ENCODE measurements at regions not wholly inside any gene's neighbourhood (a gene's known extent, or its start where the extent isn't known, plus 50 kb on each side); places are given as distances from the start of the nearest gene placed in this dataset.

- no peaks in the 10 kb centered on the region for H3K27me3 ChIP-seq (ENCODE audit: control insufficient read depth in 4 of 4, insufficient read depth in 4 of 4, low read length in 3 of 4)
- no peak overlapping the region for H3K27ac ChIP-seq (ENCODE audit: low read depth in 1 of 2, low read length in 2 of 2)
- TF ChIP-seq FOXA2 (IDR thresholded peaks at IDR 0.05) (no peak), RXRA (IDR thresholded peaks at IDR 0.05) (no peak), TAF1 (conservative IDR thresholded peaks at IDR 0.05) (no peak), NR2F2 (IDR thresholded peaks at IDR 0.05) (no peak), SP1 (IDR thresholded peaks at IDR 0.05) (no peak), GABPA (IDR thresholded peaks at IDR 0.05 in 1 of 2, conservative IDR thresholded peaks at IDR 0.05 in 1 of 2) (no peak), RAD21 (IDR thresholded peaks at IDR 0.05) (no peak), HNF4A (conservative IDR thresholded peaks at IDR 0.05) (no peak), JUND (IDR thresholded peaks at IDR 0.05) (no peak), FOXA1 (IDR thresholded peaks at IDR 0.05) (no peak), HNF4G (IDR thresholded peaks at IDR 0.05) (no peak), YY1 (IDR thresholded peaks at IDR 0.05) (no peak), EGR1 (IDR thresholded peaks at IDR 0.05; ENCODE audit: low read depth in 2 of 2) (no peak)
- TF ChIP-seq, protein P1, sequence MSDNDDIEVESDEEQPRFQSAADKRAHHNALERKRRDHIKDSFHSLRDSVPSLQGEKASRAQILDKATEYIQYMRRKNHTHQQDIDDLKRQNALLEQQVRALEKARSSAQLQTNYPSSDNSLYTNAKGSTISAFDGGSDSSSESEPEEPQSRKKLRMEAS (IDR thresholded peaks at IDR 0.05): no peak
- TF ChIP-seq, protein P2, sequence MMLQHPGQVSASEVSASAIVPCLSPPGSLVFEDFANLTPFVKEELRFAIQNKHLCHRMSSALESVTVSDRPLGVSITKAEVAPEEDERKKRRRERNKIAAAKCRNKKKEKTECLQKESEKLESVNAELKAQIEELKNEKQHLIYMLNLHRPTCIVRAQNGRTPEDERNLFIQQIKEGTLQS (IDR thresholded peaks at IDR 0.05): no peak
- TF ChIP-seq, protein P3, sequence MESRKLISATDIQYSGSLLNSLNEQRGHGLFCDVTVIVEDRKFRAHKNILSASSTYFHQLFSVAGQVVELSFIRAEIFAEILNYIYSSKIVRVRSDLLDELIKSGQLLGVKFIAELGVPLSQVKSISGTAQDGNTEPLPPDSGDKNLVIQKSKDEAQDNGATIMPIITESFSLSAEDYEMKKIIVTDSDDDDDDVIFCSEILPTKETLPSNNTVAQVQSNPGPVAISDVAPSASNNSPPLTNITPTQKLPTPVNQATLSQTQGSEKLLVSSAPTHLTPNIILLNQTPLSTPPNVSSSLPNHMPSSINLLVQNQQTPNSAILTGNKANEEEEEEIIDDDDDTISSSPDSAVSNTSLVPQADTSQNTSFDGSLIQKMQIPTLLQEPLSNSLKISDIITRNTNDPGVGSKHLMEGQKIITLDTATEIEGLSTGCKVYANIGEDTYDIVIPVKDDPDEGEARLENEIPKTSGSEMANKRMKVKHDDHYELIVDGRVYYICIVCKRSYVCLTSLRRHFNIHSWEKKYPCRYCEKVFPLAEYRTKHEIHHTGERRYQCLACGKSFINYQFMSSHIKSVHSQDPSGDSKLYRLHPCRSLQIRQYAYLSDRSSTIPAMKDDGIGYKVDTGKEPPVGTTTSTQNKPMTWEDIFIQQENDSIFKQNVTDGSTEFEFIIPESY (IDR thresholded peaks at IDR 0.05): no peak
- TF ChIP-seq, protein P4, sequence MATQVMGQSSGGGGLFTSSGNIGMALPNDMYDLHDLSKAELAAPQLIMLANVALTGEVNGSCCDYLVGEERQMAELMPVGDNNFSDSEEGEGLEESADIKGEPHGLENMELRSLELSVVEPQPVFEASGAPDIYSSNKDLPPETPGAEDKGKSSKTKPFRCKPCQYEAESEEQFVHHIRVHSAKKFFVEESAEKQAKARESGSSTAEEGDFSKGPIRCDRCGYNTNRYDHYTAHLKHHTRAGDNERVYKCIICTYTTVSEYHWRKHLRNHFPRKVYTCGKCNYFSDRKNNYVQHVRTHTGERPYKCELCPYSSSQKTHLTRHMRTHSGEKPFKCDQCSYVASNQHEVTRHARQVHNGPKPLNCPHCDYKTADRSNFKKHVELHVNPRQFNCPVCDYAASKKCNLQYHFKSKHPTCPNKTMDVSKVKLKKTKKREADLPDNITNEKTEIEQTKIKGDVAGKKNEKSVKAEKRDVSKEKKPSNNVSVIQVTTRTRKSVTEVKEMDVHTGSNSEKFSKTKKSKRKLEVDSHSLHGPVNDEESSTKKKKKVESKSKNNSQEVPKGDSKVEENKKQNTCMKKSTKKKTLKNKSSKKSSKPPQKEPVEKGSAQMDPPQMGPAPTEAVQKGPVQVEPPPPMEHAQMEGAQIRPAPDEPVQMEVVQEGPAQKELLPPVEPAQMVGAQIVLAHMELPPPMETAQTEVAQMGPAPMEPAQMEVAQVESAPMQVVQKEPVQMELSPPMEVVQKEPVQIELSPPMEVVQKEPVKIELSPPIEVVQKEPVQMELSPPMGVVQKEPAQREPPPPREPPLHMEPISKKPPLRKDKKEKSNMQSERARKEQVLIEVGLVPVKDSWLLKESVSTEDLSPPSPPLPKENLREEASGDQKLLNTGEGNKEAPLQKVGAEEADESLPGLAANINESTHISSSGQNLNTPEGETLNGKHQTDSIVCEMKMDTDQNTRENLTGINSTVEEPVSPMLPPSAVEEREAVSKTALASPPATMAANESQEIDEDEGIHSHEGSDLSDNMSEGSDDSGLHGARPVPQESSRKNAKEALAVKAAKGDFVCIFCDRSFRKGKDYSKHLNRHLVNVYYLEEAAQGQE (IDR thresholded peaks at IDR 0.05): no peak
- TF ChIP-seq, protein P5, sequence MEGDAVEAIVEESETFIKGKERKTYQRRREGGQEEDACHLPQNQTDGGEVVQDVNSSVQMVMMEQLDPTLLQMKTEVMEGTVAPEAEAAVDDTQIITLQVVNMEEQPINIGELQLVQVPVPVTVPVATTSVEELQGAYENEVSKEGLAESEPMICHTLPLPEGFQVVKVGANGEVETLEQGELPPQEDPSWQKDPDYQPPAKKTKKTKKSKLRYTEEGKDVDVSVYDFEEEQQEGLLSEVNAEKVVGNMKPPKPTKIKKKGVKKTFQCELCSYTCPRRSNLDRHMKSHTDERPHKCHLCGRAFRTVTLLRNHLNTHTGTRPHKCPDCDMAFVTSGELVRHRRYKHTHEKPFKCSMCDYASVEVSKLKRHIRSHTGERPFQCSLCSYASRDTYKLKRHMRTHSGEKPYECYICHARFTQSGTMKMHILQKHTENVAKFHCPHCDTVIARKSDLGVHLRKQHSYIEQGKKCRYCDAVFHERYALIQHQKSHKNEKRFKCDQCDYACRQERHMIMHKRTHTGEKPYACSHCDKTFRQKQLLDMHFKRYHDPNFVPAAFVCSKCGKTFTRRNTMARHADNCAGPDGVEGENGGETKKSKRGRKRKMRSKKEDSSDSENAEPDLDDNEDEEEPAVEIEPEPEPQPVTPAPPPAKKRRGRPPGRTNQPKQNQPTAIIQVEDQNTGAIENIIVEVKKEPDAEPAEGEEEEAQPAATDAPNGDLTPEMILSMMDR (IDR thresholded peaks at IDR 0.05; ENCODE audit: low read depth, low read length, missing input control): no peak
- H3K9me3 ChIP-seq (ENCODE audit: control insufficient read depth in 4 of 4, low read length in 3 of 4): no peaks in the 10 kb centered on the region
- H3K36me3 ChIP-seq (ENCODE audit: control insufficient read depth in 4 of 4, insufficient read depth in 3 of 4, low read depth in 1 of 4, low read length in 3 of 4): no peaks in the 10 kb centered on the region
- no peak for DNase-seq (ENCODE audit: low spot score)
- WGBS: 61% methylated on average over 5 of the region's 5 CpGs
- no peak overlapping the region for H3K4me3 ChIP-seq (ENCODE audit: low read depth in 1 of 3, low read length in 3 of 3)
- no peak overlapping the region for H3K9ac ChIP-seq (ENCODE audit: low read depth in 1 of 2, low read length in 2 of 2)
- H3K4me1 ChIP-seq (ENCODE audit: control insufficient read depth in 4 of 4, insufficient read depth in 4 of 4, low read length in 3 of 4): no peaks in the 10 kb centered on the region
These were observed 115.8 kb upstream of the SIX3 start for GRCh38 chr2:44825702-44826101.
